GM12878 (cell line): ENCODE measurements at regions not wholly inside any gene's neighbourhood (a gene's known extent, or its start where the extent isn't known, plus 50 kb on each side); places are given as distances from the start of the nearest gene placed in this dataset.

ENCODE experiments used
- ATAC-seq: fragments of 200-7000 bp; cut with Tn5 transposase; 3 replicates; pipeline ENCODE4 v1.9.1; 2020; ENCODE audit warnings: mild to moderate bottlenecking, moderate library complexity
- BruUV-seq: library from RNA; stranded (reverse); fragments of 400-500 nt; replicated peaks from 2 replicates; lab custom pipeline; 2021; lab: Mats Ljungman, UMichigan
- CTCF ChIA-PET: fragments of 300-600 bp; sonication (Branson Sonifier 250); formaldehyde crosslinking; extraction: SDS; loops from one replicate; lab custom pipeline; 2021; ENCODE audit warnings: inconsistent platforms; lab: Yijun Ruan, JAX
- POLR2A ChIA-PET: fragments of 350-600 bp; formaldehyde crosslinking; extraction: SDS; loops from one replicate; lab custom pipeline; 2021; ENCODE audit warnings: inconsistent platforms; lab: Charles Lee
- RAD21 ChIA-PET: fragments of 300-600 bp; sonication (Branson Sonifier 250); formaldehyde crosslinking; loops from one replicate; lab custom pipeline; 2023; ENCODE audit warnings: antibody characterized with exemption; ENCODE audit not compliant: unreplicated experiment; lab: Charles Lee
- SMC1A ChIA-PET: fragments of 300-600 bp; sonication (Branson Sonifier 250); formaldehyde crosslinking; loops from one replicate; lab custom pipeline; 2023; ENCODE audit not compliant: unreplicated experiment, uncharacterized antibody; lab: Charles Lee
- DNase-seq: peaks from one replicate; pipeline ENCODE4 v3.0.0-alpha.2; 2011; ENCODE audit warnings: low read depth, low spot score
- FAIRE-seq: peaks from 3 replicates; lab custom pipeline; 2011; peaks lifted over from hg19 to GRCh38; lab: Jason Lieb, UNC
- H2AFZ ChIP-seq: 2 replicates; pipeline ENCODE4 v1.6.0; 2011; ENCODE audit warnings: low read depth, low read length, control low read depth; ENCODE audit not compliant: control insufficient read depth
- H3K27ac ChIP-seq: 2 replicates; pipeline ENCODE4 v1.5.1; 2011; ENCODE audit warnings: control low read depth; ENCODE audit not compliant: control insufficient read depth, insufficient read depth
- H3K27me3 ChIP-seq, 2 experiments: replicated peaks in 1 of 2; 2 replicates each; pipeline versions ENCODE4 v1.6.0 to v1.6.1; 2011; ENCODE audit warnings: low read length in 1 of 2; ENCODE audit not compliant: control insufficient read depth in 2 of 2, insufficient read depth in 2 of 2
- H3K36me3 ChIP-seq, 2 experiments: 2 replicates each; pipeline ENCODE4 v1.5.1; 2011; ENCODE audit warnings: low read length in 1 of 2; ENCODE audit not compliant: control insufficient read depth in 2 of 2, insufficient read depth in 2 of 2
- H3K4me1 ChIP-seq: 2 replicates; pipeline ENCODE4 v1.6.1; 2011; ENCODE audit warnings: mild to moderate bottlenecking, low read length, moderate library complexity, mixed read lengths; ENCODE audit not compliant: control insufficient read depth, insufficient read depth
- H3K4me2 ChIP-seq: 2 replicates; pipeline ENCODE4 v1.6.0; 2011; ENCODE audit warnings: control low read depth; ENCODE audit not compliant: control insufficient read depth, insufficient read depth
- H3K4me3 ChIP-seq: fragments of 200-600 bp; sonication (generic); 2 replicates; pipeline ENCODE4 v1.5.1; 2016
- H3K79me2 ChIP-seq: 2 replicates; pipeline ENCODE4 v1.6.0; 2011; ENCODE audit warnings: low read length; ENCODE audit not compliant: control insufficient read depth, insufficient read depth
- H3K9ac ChIP-seq: 2 replicates; pipeline ENCODE4 v1.8.0; 2011; ENCODE audit warnings: low read length, control low read depth, mixed read lengths; ENCODE audit not compliant: control insufficient read depth, insufficient read depth
- H3K9me3 ChIP-seq: replicated peaks from 3 replicates; pipeline ENCODE4 v1.5.1; 2011; ENCODE audit warnings: mild to moderate bottlenecking, low read length; ENCODE audit not compliant: control insufficient read depth, insufficient read depth
- H4K20me1 ChIP-seq: 2 replicates; pipeline ENCODE4 v1.6.0; 2011; ENCODE audit not compliant: control insufficient read depth, insufficient read depth
- IKZF1 ChIP-seq: fragments of 450-650 bp; conservative IDR thresholded peaks from 2 replicates; pipeline ENCODE4 v1.6.1; 2017; ENCODE audit warnings: antibody characterized with exemption, mild to moderate bottlenecking
- JUND ChIP-seq: IDR thresholded peaks from 2 replicates; pipeline ENCODE4 v1.6.1; 2012; ENCODE audit warnings: low read depth, mild to moderate bottlenecking, low read length, improper control_type of control experiment, moderate library complexity
- RELA ChIP-seq: fragments of 450-650 bp; IDR thresholded peaks from 2 replicates; pipeline ENCODE4 v1.8.0; 2014; ENCODE audit warnings: borderline replicate concordance; ENCODE audit not compliant: partially characterized antibody
- SP1 ChIP-seq: IDR thresholded peaks from one replicate; pipeline ENCODE4 v1.6.1; 2011; ENCODE audit warnings: low read depth, low read length
- WGBS: methylation state at CpG from one replicate; pipeline ENCODE4 v1.1.6; 2016; ENCODE audit warnings: low lambda C conversion rate; ENCODE audit not compliant: insufficient replicate concordance, insufficient coverage; ENCODE audit errors: missing lambda C conversion rate; 5-methylcytosine and 5-hydroxymethylcytosine counted together
- in situ Hi-C: fragments of 300-500 bp; cut with MboI; formaldehyde crosslinking; loops from 9 replicates; pipeline ENCODE4 v1.14.3; 2018; ENCODE audit warnings: mixed read lengths
- intact Hi-C: fragments of 100-400 bp; cut with micrococcal nuclease; formaldehyde crosslinking; loops from one replicate; pipeline ENCODE4 v1.14.2; 2022; ENCODE audit not compliant: unreplicated experiment
- TF ChIP-seq, protein P1 (sequence below): fragments of 450-650 bp; conservative IDR thresholded peaks from 2 replicates; pipeline ENCODE4 v1.6.1; 2017; ENCODE audit warnings: mild to moderate bottlenecking, moderate library complexity
- TF ChIP-seq, protein P2 (sequence below): fragments of 450-650 bp; IDR thresholded peaks from 2 replicates; pipeline ENCODE4 v1.6.1; 2017; ENCODE audit warnings: mild to moderate bottlenecking
- TF ChIP-seq, protein P3 (sequence below): IDR thresholded peaks from 2 replicates; pipeline ENCODE4 v1.6.1; 2012; ENCODE audit warnings: mild to moderate bottlenecking, low read depth, low read length
- TF ChIP-seq, protein P4 (sequence below): fragments of 450-650 bp; formaldehyde crosslinking; IDR thresholded peaks from 2 replicates; pipeline ENCODE4 v1.4.0; 2020; ENCODE audit warnings: mild to moderate bottlenecking, moderate library complexity

DNA sequence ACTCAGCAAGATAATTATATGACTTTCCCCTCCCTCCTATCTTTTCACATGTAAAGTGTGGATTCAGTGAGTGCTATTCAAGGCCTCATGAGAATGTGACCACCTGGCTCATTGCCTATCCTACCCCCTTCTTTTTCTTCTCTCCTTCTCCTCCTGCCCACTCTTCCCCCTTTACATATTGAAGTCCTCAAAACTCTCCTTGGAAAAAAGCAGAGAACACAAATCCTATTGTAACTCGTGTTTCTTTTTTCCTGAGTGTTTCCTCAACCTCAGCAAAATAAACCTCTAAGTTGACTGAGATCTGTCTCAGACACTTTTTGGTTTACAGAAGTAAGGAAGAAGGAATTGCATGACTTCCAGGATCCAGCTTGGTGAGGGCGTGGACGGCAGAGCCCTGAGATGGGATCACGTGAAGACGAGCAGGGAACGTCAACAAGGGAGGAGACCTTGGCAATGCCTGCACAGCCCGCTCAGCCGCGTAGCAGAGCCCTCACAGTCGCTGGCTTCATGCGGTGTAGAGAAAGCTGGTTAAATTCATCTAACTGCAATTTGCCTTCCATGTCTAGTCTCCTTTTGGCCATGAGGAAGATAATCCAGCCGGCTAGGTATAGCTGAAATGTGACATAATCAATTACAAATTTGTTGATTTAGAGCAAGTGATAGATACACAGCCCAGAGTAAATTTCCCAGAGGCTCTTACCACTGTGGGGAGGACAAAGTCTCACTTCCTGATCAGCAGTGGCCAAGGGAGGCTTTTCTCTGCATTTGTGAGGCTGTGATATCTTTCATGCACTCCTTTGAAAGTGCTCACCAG lies 75.7 kb downstream of the LYZL2 start:
- SMC1A ChIA-PET = interaction anchor here (0.8 to 2.0 kb wide), 5 partner anchors 11 to 38 kb away, joined by 3 to 5 read pairs (median 4); no protein-coding TSS in a partner anchor
- CTCF ChIA-PET = interaction anchor here (1.2 to 2.6 kb wide), 3 partner anchors 18 to 37 kb away, joined by 3 to 15 read pairs (median 7); no protein-coding TSS in a partner anchor
- no peaks in the 10 kb centered on the region for H4K20me1 ChIP-seq
- no peak overlapping the region for H3K4me3 ChIP-seq
- H2AFZ ChIP-seq = peak overlapping the region; percentile 55
- H3K9me3 ChIP-seq = no peaks in the 10 kb centered on the region
- H3K9ac ChIP-seq = no peak overlapping the region
- in situ Hi-C loops = no loop called here
- FAIRE-seq (no peak), ATAC-seq (peak; percentile 41; the same call in 2 of the 3 replicates), DNase-seq (no peak)
- H3K79me2 ChIP-seq = no peaks in the 10 kb centered on the region
- RAD21 ChIA-PET = interaction anchor here (0.9 kb wide), 1 partner anchor 37 kb away, joined by 3 read pairs; no protein-coding TSS in a partner anchor
- BruUV-seq = no TSS peak
- no peak overlapping the region for H3K4me2 ChIP-seq
- no peak overlapping the region for H3K27ac ChIP-seq
- WGBS = 74% methylated on average over 12 of the region's 12 CpGs
- H3K27me3 ChIP-seq = no peaks in the 10 kb centered on the region
- intact Hi-C loops = no loop called here
- peaks cover 5% of the 10 kb centered on the region for H3K4me1 ChIP-seq
- POLR2A ChIA-PET = interaction anchor here (0.6 kb wide), 1 partner anchor 11 kb away, joined by 3 read pairs; no protein-coding TSS in a partner anchor
- no peaks in the 10 kb centered on the region for H3K36me3 ChIP-seq
- TF ChIP-seq, protein P1, sequence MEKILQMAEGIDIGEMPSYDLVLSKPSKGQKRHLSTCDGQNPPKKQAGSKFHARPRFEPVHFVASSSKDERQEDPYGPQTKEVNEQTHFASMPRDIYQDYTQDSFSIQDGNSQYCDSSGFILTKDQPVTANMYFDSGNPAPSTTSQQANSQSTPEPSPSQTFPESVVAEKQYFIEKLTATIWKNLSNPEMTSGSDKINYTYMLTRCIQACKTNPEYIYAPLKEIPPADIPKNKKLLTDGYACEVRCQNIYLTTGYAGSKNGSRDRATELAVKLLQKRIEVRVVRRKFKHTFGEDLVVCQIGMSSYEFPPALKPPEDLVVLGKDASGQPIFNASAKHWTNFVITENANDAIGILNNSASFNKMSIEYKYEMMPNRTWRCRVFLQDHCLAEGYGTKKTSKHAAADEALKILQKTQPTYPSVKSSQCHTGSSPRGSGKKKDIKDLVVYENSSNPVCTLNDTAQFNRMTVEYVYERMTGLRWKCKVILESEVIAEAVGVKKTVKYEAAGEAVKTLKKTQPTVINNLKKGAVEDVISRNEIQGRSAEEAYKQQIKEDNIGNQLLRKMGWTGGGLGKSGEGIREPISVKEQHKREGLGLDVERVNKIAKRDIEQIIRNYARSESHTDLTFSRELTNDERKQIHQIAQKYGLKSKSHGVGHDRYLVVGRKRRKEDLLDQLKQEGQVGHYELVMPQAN = no peak
- TF ChIP-seq, protein P2, sequence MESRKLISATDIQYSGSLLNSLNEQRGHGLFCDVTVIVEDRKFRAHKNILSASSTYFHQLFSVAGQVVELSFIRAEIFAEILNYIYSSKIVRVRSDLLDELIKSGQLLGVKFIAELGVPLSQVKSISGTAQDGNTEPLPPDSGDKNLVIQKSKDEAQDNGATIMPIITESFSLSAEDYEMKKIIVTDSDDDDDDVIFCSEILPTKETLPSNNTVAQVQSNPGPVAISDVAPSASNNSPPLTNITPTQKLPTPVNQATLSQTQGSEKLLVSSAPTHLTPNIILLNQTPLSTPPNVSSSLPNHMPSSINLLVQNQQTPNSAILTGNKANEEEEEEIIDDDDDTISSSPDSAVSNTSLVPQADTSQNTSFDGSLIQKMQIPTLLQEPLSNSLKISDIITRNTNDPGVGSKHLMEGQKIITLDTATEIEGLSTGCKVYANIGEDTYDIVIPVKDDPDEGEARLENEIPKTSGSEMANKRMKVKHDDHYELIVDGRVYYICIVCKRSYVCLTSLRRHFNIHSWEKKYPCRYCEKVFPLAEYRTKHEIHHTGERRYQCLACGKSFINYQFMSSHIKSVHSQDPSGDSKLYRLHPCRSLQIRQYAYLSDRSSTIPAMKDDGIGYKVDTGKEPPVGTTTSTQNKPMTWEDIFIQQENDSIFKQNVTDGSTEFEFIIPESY = no peak
- TF ChIP-seq JUND (no peak), SP1 (no peak), IKZF1 (no peak), RELA (no peak)
- TF ChIP-seq, protein P3, sequence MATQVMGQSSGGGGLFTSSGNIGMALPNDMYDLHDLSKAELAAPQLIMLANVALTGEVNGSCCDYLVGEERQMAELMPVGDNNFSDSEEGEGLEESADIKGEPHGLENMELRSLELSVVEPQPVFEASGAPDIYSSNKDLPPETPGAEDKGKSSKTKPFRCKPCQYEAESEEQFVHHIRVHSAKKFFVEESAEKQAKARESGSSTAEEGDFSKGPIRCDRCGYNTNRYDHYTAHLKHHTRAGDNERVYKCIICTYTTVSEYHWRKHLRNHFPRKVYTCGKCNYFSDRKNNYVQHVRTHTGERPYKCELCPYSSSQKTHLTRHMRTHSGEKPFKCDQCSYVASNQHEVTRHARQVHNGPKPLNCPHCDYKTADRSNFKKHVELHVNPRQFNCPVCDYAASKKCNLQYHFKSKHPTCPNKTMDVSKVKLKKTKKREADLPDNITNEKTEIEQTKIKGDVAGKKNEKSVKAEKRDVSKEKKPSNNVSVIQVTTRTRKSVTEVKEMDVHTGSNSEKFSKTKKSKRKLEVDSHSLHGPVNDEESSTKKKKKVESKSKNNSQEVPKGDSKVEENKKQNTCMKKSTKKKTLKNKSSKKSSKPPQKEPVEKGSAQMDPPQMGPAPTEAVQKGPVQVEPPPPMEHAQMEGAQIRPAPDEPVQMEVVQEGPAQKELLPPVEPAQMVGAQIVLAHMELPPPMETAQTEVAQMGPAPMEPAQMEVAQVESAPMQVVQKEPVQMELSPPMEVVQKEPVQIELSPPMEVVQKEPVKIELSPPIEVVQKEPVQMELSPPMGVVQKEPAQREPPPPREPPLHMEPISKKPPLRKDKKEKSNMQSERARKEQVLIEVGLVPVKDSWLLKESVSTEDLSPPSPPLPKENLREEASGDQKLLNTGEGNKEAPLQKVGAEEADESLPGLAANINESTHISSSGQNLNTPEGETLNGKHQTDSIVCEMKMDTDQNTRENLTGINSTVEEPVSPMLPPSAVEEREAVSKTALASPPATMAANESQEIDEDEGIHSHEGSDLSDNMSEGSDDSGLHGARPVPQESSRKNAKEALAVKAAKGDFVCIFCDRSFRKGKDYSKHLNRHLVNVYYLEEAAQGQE = no peak
- TF ChIP-seq, protein P4, sequence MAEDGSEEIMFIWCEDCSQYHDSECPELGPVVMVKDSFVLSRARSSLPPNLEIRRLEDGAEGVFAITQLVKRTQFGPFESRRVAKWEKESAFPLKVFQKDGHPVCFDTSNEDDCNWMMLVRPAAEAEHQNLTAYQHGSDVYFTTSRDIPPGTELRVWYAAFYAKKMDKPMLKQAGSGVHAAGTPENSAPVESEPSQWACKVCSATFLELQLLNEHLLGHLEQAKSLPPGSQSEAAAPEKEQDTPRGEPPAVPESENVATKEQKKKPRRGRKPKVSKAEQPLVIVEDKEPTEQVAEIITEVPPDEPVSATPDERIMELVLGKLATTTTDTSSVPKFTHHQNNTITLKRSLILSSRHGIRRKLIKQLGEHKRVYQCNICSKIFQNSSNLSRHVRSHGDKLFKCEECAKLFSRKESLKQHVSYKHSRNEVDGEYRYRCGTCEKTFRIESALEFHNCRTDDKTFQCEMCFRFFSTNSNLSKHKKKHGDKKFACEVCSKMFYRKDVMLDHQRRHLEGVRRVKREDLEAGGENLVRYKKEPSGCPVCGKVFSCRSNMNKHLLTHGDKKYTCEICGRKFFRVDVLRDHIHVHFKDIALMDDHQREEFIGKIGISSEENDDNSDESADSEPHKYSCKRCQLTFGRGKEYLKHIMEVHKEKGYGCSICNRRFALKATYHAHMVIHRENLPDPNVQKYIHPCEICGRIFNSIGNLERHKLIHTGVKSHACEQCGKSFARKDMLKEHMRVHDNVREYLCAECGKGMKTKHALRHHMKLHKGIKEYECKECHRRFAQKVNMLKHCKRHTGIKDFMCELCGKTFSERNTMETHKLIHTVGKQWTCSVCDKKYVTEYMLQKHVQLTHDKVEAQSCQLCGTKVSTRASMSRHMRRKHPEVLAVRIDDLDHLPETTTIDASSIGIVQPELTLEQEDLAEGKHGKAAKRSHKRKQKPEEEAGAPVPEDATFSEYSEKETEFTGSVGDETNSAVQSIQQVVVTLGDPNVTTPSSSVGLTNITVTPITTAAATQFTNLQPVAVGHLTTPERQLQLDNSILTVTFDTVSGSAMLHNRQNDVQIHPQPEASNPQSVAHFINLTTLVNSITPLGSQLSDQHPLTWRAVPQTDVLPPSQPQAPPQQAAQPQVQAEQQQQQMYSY (CRISPR knock-in tag) = no peak
